Lower lobe of right lung (tissue), 2 donors: ENCODE measurements at regions not wholly inside any gene's neighbourhood (a gene's known extent, or its start where the extent isn't known, plus 50 kb on each side); places are given as distances from the start of the nearest gene placed in this dataset.

ENCODE experiments used
- ATAC-seq, 2 donors: fragments of 200-7000 bp; cut with Tn5 transposase; one replicate each; pipeline ENCODE4 v1.9.1; 2020 to 2022; ENCODE audit warnings: mild to moderate bottlenecking in 2 of 2, moderate library complexity in 2 of 2
- DNase-seq: peaks from one replicate; pipeline ENCODE4 v3.0.0-alpha.2; 2020
- H3K27ac ChIP-seq: fragments of 200-600 bp; one replicate; pipeline ENCODE4 v1.8.0; 2022
- H3K27me3 ChIP-seq: fragments of 200-600 bp; one replicate; pipeline ENCODE4 v1.8.0; 2022; ENCODE audit warnings: low read depth
- H3K36me3 ChIP-seq: fragments of 200-600 bp; one replicate; pipeline ENCODE4 v1.8.0; 2022; ENCODE audit warnings: mild to moderate bottlenecking
- H3K4me1 ChIP-seq: fragments of 200-600 bp; one replicate; pipeline ENCODE4 v1.8.0; 2022
- H3K4me3 ChIP-seq: fragments of 200-600 bp; one replicate; pipeline ENCODE4 v1.8.0; 2022; ENCODE audit warnings: mild to moderate bottlenecking
- H3K9me3 ChIP-seq: fragments of 200-600 bp; one replicate; pipeline ENCODE4 v1.8.0; 2022
- intact Hi-C: fragments of 100-400 bp; cut with DNase I; formaldehyde crosslinking; loops from one replicate; pipeline ENCODE4 v1.11.0; 2022
- TF ChIP-seq, protein P1 (sequence below): fragments of 200-600 bp; IDR thresholded peaks from one replicate; pipeline ENCODE4 v1.8.0; 2022; ENCODE audit warnings: antibody characterized with exemption, mild to moderate bottlenecking
- donor health status: DM: no; HTN: yes; CAD: no; lungs with severe emphysema.

- no peak for ATAC-seq
These were observed 50.3 kb upstream of the ST3GAL5 start for GRCh38 chr2:85939131-85939530.

More at GRCh38 chr2:85939131-85939530, 50.3 kb upstream of the ST3GAL5 start:
- Histone ChIP-seq H3K27me3 (no peaks in the 10 kb centered on the region), H3K27ac (no peak overlapping the region), H3K4me3 (no peak overlapping the region), H3K36me3 (no peaks in the 10 kb centered on the region), H3K4me1 (peaks cover 11% of the 10 kb centered on the region), H3K9me3 (peaks cover 5% of the 10 kb centered on the region)
- no peak for DNase-seq
- intact Hi-C loops: no loop called here
- TF ChIP-seq, protein P1, sequence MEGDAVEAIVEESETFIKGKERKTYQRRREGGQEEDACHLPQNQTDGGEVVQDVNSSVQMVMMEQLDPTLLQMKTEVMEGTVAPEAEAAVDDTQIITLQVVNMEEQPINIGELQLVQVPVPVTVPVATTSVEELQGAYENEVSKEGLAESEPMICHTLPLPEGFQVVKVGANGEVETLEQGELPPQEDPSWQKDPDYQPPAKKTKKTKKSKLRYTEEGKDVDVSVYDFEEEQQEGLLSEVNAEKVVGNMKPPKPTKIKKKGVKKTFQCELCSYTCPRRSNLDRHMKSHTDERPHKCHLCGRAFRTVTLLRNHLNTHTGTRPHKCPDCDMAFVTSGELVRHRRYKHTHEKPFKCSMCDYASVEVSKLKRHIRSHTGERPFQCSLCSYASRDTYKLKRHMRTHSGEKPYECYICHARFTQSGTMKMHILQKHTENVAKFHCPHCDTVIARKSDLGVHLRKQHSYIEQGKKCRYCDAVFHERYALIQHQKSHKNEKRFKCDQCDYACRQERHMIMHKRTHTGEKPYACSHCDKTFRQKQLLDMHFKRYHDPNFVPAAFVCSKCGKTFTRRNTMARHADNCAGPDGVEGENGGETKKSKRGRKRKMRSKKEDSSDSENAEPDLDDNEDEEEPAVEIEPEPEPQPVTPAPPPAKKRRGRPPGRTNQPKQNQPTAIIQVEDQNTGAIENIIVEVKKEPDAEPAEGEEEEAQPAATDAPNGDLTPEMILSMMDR: no peak
